NT2/D1 (cell line): ENCODE measurements at regions not wholly inside any gene's neighbourhood (a gene's known extent, or its start where the extent isn't known, plus 50 kb on each side); places are given as distances from the start of the nearest gene placed in this dataset.

ENCODE experiments used
- DNase-seq: peaks from one replicate; pipeline ENCODE4 v3.0.0-alpha.2; 2011; ENCODE audit warnings: low read depth, low spot score
- H3K27me3 ChIP-seq: 2 replicates; pipeline ENCODE4 v1.6.0; 2011; ENCODE audit warnings: mild to moderate bottlenecking; ENCODE audit not compliant: insufficient read length, insufficient read depth
- H3K36me3 ChIP-seq: 2 replicates; pipeline ENCODE4 v1.6.1; 2011; ENCODE audit warnings: mild to moderate bottlenecking, low read length, mixed read lengths; ENCODE audit not compliant: insufficient read depth, insufficient read length
- H3K4me1 ChIP-seq: 2 replicates; pipeline ENCODE4 v1.5.1; 2011; ENCODE audit not compliant: insufficient read depth, insufficient read length
- H3K4me3 ChIP-seq: 2 replicates; pipeline ENCODE4 v1.5.1; 2011; ENCODE audit warnings: low read depth; ENCODE audit not compliant: insufficient read length
- H3K9ac ChIP-seq: 2 replicates; pipeline ENCODE4 v1.6.0; 2011; ENCODE audit warnings: low read depth; ENCODE audit not compliant: insufficient read length
- H3K9me3 ChIP-seq: 2 replicates; pipeline ENCODE4 v1.5.1; 2011; ENCODE audit warnings: mild to moderate bottlenecking, low read length; ENCODE audit not compliant: insufficient read depth
- SUZ12 ChIP-seq: IDR thresholded peaks from 2 replicates; pipeline ENCODE4 v1.6.1; 2011; ENCODE audit not compliant: insufficient read length, insufficient read depth; ENCODE audit errors: extremely low read depth
- YY1 ChIP-seq: IDR thresholded peaks from 2 replicates; pipeline ENCODE4 v1.6.1; 2011; ENCODE audit not compliant: insufficient read length, insufficient read depth
- ZNF274 ChIP-seq: IDR thresholded peaks from 2 replicates; pipeline ENCODE4 v1.6.1; 2011; ENCODE audit warnings: mild to moderate bottlenecking, low read depth, low read length

DNA sequence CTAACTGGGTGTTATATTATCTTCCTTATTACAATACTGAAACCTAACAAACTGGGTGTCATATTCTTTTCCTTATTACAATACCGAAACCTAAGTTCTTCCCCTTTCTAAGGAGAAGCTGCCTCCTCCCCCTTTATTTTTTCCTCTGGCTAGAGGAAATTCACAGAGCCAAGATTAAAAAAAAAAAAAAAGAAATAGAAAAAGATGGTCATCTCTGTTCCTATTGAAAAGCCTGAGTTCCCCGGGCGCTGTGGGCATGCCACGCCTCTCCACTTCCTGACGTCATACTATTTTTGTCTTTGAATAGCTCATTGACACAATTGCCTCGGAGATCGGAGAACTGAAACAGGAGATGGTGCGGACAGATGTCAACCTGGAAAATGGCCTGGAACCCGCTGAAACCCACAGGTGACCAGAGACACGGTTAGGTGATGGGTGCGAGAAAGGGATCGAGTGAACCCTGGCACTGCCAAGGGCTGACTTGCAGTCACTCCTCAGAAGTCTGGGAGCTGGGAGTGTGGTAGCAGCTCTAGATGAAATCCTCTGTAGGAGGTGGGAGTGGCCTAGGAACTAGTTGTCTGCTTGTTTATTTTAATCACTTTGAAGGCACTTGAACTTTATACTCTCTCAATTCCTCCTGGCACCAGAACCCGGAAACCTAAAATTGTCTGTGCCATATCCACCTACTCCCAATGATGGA, 82.2 kb upstream of the NAA20 start:
- H3K36me3 ChIP-seq = no peaks in the 10 kb centered on the region
- no peak for TF ChIP-seq SUZ12
- TF ChIP-seq YY1 = no peak
- TF ChIP-seq ZNF274 = no peak
- DNase-seq = no peak
- H3K4me3 ChIP-seq = no peak overlapping the region
- H3K9me3 ChIP-seq = no peaks in the 10 kb centered on the region
- H3K9ac ChIP-seq = no peak overlapping the region
- H3K4me1 ChIP-seq = no peaks in the 10 kb centered on the region
- no peaks in the 10 kb centered on the region for H3K27me3 ChIP-seq

DNA sequence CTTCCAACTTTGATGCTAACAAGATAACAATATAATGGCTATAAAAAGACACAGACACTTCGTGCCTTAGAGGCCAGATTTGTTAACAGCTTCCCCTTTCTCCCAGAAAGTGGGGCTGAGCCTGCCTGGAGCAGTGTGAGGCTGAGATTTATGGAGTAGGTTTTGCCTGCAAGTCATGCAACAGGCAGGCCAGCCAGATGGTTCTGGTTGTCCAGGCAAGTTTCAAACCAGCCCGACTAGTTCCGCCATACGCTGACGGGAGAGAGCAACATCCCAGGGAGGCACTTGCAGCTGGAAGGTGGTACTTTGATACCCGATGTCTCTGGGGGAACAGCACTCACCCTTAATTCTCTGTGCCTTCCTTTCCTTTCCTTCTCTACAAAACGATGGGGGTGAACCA, 81.3 kb upstream of the NAA20 start:
- Histone ChIP-seq H3K4me3 (no peak overlapping the region), H3K27me3 (no peaks in the 10 kb centered on the region), H3K9ac (no peak overlapping the region), H3K4me1 (no peaks in the 10 kb centered on the region), H3K36me3 (no peaks in the 10 kb centered on the region), H3K9me3 (no peaks in the 10 kb centered on the region)
- DNase-seq = no peak
- TF ChIP-seq SUZ12 = no peak
- TF ChIP-seq ZNF274 = no peak
- no peak for TF ChIP-seq YY1

DNA sequence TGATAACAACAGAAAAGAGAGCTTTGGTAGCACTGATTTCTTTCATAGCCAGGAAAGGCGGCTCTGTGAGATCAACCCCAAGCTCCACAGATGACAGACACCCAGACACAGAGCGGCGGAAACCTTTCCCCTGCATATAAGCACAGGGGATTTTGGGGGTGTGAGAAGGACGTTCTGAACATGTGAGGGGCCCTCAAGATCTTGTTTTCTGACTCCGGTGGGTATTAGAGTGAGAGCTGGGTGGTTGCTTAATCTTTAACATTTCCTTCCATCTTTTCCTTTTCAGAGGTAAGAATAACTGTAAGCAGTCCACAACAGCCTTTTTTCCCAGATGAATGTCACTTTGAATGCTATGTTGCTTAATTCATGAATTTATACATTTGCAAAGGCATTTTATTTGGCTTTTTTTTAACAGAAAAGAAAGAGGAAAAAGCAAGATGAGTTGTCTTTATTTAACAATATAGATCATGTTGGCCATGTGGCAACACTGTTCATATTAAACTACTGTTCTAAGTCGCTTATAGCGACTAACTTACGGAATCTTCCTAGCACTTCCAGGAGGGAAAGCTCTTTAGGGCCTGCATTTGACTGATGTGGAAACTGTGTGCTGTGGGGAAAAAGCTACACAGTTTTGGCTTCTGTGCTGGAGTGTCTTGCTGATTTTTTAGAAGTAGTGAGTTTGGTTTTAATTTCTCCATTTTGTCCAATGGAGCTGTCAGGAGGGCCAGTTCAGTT, 80.5 kb upstream of the NAA20 start:
- no peak overlapping the region for H3K9ac ChIP-seq
- TF ChIP-seq SUZ12 (no peak), ZNF274 (no peak), YY1 (no peak)
- H3K4me1 ChIP-seq = no peaks in the 10 kb centered on the region
- no peaks in the 10 kb centered on the region for H3K36me3 ChIP-seq
- no peaks in the 10 kb centered on the region for H3K9me3 ChIP-seq
- no peak overlapping the region for H3K4me3 ChIP-seq
- no peak for DNase-seq
- H3K27me3 ChIP-seq = no peaks in the 10 kb centered on the region

DNA sequence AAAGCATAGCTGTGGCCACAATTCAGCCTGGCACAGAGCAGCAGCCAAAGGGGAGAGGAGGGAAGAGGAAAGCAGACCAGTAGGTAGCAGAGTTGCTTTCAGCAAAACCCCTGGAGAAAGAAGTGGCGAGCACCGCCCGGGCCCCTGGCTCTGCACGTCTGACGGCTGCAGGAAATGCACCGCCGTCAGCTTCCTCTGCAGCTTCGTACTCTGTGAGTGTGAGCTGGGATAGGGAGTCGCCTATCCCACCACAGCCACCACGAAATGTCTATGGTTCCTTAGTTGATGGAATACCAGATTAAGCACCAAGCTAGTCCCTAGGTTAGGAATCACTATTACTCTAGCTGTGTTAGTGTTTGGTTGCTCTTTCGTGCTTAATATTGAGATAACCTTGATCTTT, 79.9 kb upstream of the NAA20 start:
- no peaks in the 10 kb centered on the region for H3K36me3 ChIP-seq
- TF ChIP-seq SUZ12 = no peak
- TF ChIP-seq ZNF274 = no peak
- TF ChIP-seq YY1 = no peak
- H3K9ac ChIP-seq = no peak overlapping the region
- no peaks in the 10 kb centered on the region for H3K4me1 ChIP-seq
- no peaks in the 10 kb centered on the region for H3K27me3 ChIP-seq
- no peak overlapping the region for H3K4me3 ChIP-seq
- no peak for DNase-seq
- no peaks in the 10 kb centered on the region for H3K9me3 ChIP-seq

DNA sequence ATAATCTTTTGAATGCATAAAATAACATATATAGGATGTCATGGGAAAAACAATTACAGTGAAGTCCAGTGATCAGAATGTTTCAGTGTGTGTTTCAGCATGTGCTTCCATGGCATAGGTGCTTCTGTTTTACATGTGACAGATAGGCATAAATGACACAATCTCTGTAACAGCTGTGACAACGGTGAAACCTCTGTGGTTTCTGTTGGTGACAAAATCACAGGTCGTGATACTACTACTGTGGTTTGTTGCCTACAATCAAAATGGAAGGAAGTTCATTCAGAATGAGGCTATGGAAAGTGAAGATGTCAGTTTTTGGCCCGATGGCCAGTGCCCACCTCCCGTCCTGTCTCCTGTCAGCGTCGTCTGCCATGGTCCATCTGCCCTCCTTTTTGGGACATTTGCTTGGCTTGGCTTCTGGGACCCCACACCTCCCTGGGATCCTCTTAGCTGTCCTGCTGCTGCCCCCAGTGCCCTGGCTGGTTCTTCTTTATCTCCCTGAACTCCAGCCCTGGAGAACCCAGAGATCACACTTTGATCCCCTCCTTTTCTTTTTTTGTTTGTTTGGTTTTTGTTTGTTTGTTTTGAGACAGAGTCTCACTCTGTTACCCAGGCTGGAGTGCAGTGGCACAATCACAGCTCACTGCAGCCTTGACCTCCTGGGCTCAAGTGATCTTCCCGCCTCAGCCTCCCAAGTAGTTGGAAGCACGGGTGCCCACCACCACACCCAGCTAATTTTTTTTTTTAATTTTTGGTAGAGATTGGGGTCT, 79.3 kb upstream of the NAA20 start:
- TF ChIP-seq SUZ12 = no peak
- no peak for TF ChIP-seq ZNF274
- TF ChIP-seq YY1 = no peak
- H3K27me3 ChIP-seq = no peaks in the 10 kb centered on the region
- no peaks in the 10 kb centered on the region for H3K36me3 ChIP-seq
- no peak overlapping the region for H3K4me3 ChIP-seq
- H3K4me1 ChIP-seq = no peaks in the 10 kb centered on the region
- H3K9me3 ChIP-seq = no peaks in the 10 kb centered on the region
- no peak for DNase-seq
- H3K9ac ChIP-seq = no peak overlapping the region

DNA sequence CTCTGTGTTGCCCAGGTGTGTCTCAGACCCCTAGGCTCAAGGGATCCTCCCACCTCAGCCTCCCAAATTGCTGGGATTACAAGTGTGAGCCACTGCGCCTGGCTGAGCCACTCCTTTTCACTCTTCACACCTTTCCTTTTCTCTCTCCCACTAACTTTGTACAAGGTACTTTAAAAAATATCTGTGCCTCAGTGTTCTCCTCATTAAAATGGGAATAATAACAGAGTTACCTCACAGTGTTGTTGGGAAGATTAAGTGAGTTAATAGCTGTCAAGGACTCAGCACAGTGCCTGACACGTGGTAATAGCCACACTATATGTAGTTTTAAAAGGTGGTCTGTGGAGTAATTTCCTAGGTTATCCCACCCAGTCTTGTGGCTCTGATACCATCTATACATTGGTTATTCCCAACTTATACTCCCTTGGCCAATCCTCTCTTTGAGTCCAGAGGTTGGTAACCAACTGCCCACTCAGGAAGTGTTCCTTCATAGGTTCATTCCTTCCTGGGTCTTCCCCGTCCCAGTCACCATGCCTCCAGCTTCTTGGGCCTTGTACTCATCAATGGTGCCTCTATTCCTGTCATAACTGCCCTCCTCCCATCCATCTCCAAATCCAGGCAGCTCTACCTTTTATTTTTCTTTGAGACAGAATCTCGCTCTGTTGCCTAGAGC, 78.6 kb upstream of the NAA20 start:
- Histone ChIP-seq H3K4me1 (no peaks in the 10 kb centered on the region), H3K36me3 (no peaks in the 10 kb centered on the region), H3K4me3 (no peak overlapping the region), H3K9me3 (no peaks in the 10 kb centered on the region), H3K27me3 (no peaks in the 10 kb centered on the region), H3K9ac (no peak overlapping the region)
- TF ChIP-seq ZNF274 (no peak), SUZ12 (no peak), YY1 (no peak)
- no peak for DNase-seq
